ENCODE measurements at regions not wholly inside any gene's neighbourhood (a gene's known extent, or its start where the extent isn't known, plus 50 kb on each side); places are given as distances from the start of the nearest gene placed in this dataset.

- Mint-ChIP-seq H3K9me3 (peaks cover 12% of the 10 kb centered on the region), H3K27me3 (peaks cover 1% of the 10 kb centered on the region), H3K36me3 (ENCODE audit: low read depth) (no peaks in the 10 kb centered on the region), H3K27ac (no peak overlapping the region), H3K4me1 (ENCODE audit: low read depth) (no peaks in the 10 kb centered on the region), H3K4me3 (no peak overlapping the region)
- intact Hi-C loops (cut with micrococcal nuclease): no loop called here
- CTCF ChIA-PET: no interaction called here
- TF ChIP-seq CTCF (IDR thresholded peaks at IDR 0.05): no peak
- POLR2A ChIA-PET: no interaction called here
- no peak for DNase-seq
- no peak for ATAC-seq
Measured at GRCh38 chr3:5290915-5291314, 103.4 kb downstream of the EDEM1 start.

- DNase-seq (no peak), ATAC-seq (no peak)
- intact Hi-C loops (cut with micrococcal nuclease): no loop called here
- TF ChIP-seq CTCF (IDR thresholded peaks at IDR 0.05): no peak
- H3K36me3 Mint-ChIP-seq (ENCODE audit: low read depth): no peaks in the 10 kb centered on the region
- peaks cover 13% of the 10 kb centered on the region for H3K9me3 Mint-ChIP-seq
- POLR2A ChIA-PET: no interaction called here
- CTCF ChIA-PET: interaction anchor here (1.4 kb wide), 1 partner anchor 66 kb away, joined by 3 read pairs; no protein-coding TSS in a partner anchor
- H3K4me3 Mint-ChIP-seq: no peak overlapping the region
- peaks cover 1% of the 10 kb centered on the region for H3K27me3 Mint-ChIP-seq
- no peak overlapping the region for H3K27ac Mint-ChIP-seq
- peaks cover 5% of the 10 kb centered on the region for H3K4me1 Mint-ChIP-seq (ENCODE audit: low read depth)
Measured at GRCh38 chr3:5292512-5292911, 105.0 kb downstream of the EDEM1 start.

DNA sequence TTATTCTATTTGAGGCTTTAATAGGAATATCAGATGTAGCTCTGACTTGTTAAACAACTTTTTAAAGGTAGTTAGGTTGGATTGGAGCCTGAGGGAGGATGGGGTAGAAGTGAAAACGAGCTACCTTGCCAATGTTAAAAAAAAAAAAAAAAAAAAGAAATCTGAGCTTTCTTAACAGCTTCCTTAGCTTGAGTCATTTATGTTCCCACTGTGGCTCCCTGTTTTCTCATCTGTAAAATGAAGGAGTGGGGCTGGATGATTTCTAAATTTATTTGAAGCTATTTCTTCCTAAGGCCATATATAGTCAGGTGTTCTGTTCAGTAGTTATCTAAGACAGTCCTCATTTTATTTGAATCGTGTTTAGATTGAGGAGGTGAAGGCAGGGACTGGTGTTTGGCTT lies 105.7 kb downstream of the EDEM1 start:
- H3K4me3 Mint-ChIP-seq: no peak overlapping the region
- peaks cover 5% of the 10 kb centered on the region for H3K4me1 Mint-ChIP-seq (ENCODE audit: low read depth)
- TF ChIP-seq CTCF (IDR thresholded peaks at IDR 0.05): no peak
- DNase-seq: no peak
- no peak overlapping the region for H3K27ac Mint-ChIP-seq
- ChIA-PET POLR2A (no interaction called here), CTCF (interaction anchor here (1.4 kb wide), 1 partner anchor 66 kb away, joined by 3 read pairs; no protein-coding TSS in a partner anchor)
- intact Hi-C loops (cut with micrococcal nuclease): no loop called here
- ATAC-seq: no peak
- H3K9me3 Mint-ChIP-seq: peaks cover 11% of the 10 kb centered on the region
- no peaks in the 10 kb centered on the region for H3K36me3 Mint-ChIP-seq (ENCODE audit: low read depth)
- no peaks in the 10 kb centered on the region for H3K27me3 Mint-ChIP-seq

DNA sequence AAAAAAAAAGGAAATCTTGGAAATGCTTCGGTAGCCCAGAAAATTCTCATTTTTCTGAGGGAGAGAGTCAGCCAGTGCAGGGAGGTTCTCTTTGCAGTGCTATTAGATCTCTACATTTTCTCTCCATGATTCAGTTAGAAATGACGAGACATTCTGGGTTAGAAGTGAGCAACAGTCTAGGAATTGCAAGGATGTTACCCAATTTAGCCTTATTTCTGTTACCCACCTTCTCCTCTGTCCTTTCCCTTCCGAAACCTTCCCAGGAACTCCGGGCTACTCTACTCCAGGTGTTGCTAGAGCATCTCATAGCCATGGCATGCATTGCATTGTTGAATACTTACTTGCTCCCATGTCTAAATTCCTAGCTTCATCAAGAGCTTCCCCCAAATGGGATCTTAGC lies 106.8 kb downstream of the EDEM1 start:
- intact Hi-C loops (cut with micrococcal nuclease): no loop called here
- Mint-ChIP-seq H3K27me3 (no peaks in the 10 kb centered on the region), H3K36me3 (ENCODE audit: low read depth) (no peaks in the 10 kb centered on the region), H3K9me3 (peaks cover 7% of the 10 kb centered on the region), H3K27ac (no peak overlapping the region), H3K4me1 (ENCODE audit: low read depth) (peaks cover 7% of the 10 kb centered on the region), H3K4me3 (no peak overlapping the region)
- CTCF ChIA-PET: no interaction called here
- no peak for TF ChIP-seq CTCF (IDR thresholded peaks at IDR 0.05)
- POLR2A ChIA-PET: no interaction called here
- ATAC-seq: no peak
- DNase-seq: no peak

GRCh38 chr3:5295191-5295690 lies 107.7 kb downstream of the EDEM1 start:
- intact Hi-C loops (cut with micrococcal nuclease): no loop called here
- ChIA-PET CTCF (no interaction called here), POLR2A (no interaction called here)
- no peak for TF ChIP-seq CTCF (IDR thresholded peaks at IDR 0.05)
- H3K27ac Mint-ChIP-seq: no peak overlapping the region
- H3K36me3 Mint-ChIP-seq (ENCODE audit: low read depth): no peaks in the 10 kb centered on the region
- H3K9me3 Mint-ChIP-seq: peaks cover 7% of the 10 kb centered on the region
- H3K4me3 Mint-ChIP-seq: no peak overlapping the region
- peaks cover 7% of the 10 kb centered on the region for H3K4me1 Mint-ChIP-seq (ENCODE audit: low read depth)
- no peak for ATAC-seq
- H3K27me3 Mint-ChIP-seq: no peaks in the 10 kb centered on the region
- no peak for DNase-seq
